GM18511 (cell line): ENCODE measurements at regions not wholly inside any gene's neighbourhood (a gene's known extent, or its start where the extent isn't known, plus 50 kb on each side); places are given as distances from the start of the nearest gene placed in this dataset.

Experiments used
- ATAC-seq: cut with Tn5 transposase; IDR thresholded peaks from one replicate; pipeline ENCODE4 v1.9.1; 2021; ENCODE audit warnings: mild to moderate bottlenecking, moderate library complexity; ENCODE audit not compliant: unreplicated experiment

DNA sequence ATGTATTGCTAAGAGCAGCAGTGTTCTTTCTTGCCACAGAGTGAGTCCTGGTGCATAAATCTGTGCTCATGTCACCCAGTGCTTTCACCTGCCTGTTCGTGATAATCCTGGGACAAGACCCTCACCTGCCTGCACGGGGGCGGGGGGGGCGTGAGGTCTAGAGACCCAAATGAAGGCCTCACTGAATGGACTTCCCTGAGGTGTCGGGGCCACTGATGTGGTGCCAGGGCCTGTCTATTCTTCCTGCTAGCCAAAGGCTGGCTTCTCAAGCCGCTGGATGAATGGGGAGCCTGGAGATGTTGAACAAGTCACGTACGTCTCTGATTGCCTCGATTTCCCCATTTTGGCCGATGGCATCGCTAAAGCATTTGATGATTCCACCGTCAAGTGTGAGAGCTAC lies 118.8 kb upstream of the IRF2BP2 start:
- ATAC-seq: no peak

DNA sequence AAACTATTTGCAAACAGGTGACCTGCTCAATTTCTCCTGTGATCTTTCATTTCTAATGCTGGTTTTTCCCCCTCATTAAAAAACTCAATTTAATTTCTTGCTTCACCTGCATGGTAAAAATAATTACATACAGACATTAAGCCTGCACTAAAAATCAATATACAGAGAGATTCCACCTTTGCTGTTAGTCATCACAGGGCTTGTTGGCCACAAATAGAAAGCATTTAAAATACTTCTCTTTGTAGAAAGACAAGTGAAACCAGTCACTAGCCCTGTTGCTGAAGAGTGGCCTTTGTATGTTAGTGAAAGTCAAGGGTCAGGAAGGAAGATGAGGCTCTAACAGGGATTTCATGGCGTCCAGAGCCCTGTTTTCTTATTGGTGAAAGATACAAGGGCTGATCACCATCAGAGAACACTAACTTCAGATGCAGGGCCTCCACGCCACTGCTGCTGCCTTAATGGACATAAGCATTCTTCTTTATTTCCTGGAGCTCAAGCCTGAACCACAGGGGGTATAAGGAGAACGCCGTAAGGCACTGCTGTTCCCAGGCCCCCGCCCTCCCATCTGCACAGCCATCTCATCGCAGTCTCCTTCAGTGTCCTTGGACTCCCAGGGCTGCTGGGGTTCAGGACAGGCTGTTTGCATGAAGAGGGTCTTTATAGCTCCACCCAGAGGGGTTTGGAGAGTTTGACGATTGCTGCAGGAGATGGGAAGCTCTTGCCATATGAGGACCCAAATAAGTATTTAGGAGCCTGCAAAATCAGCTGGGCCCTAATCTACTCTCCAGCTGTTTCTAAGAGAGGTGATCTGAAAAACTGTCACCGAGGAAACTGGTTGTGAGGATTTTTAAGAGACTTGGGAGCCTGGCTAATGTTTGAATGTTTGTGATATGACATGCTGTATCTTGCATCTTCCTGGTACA lies 117.3 kb upstream of the IRF2BP2 start:
- ATAC-seq: peak; percentile 42

DNA sequence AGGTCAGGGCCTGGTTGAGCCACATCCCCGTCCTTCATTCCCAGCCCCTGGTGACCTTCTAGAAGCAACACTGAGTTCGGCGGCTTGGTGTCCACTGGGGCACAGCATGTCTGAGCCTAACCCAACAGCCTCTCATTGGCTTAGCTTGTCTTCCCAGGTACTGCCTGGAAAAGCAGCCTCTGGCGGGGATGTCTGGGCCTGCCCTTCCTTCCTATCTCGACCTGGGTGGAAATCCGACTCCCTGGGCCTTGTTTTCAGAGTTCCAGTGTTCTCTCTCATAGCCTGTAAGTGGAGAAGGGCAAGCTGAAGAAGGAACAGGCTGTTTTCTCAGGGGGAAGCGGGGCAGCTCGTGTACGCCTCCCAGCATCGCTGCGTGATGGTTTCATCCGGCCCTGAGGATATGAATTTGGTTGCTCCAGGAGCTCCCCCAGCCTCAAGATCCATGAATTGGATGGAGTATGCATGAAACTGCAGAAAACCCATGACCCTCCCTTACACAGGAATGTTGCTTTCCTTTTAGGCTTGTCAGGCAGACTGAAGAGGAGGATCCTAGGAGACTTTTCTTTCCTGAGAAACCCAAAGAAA lies 116.5 kb upstream of the IRF2BP2 start:
- no peak for ATAC-seq

DNA sequence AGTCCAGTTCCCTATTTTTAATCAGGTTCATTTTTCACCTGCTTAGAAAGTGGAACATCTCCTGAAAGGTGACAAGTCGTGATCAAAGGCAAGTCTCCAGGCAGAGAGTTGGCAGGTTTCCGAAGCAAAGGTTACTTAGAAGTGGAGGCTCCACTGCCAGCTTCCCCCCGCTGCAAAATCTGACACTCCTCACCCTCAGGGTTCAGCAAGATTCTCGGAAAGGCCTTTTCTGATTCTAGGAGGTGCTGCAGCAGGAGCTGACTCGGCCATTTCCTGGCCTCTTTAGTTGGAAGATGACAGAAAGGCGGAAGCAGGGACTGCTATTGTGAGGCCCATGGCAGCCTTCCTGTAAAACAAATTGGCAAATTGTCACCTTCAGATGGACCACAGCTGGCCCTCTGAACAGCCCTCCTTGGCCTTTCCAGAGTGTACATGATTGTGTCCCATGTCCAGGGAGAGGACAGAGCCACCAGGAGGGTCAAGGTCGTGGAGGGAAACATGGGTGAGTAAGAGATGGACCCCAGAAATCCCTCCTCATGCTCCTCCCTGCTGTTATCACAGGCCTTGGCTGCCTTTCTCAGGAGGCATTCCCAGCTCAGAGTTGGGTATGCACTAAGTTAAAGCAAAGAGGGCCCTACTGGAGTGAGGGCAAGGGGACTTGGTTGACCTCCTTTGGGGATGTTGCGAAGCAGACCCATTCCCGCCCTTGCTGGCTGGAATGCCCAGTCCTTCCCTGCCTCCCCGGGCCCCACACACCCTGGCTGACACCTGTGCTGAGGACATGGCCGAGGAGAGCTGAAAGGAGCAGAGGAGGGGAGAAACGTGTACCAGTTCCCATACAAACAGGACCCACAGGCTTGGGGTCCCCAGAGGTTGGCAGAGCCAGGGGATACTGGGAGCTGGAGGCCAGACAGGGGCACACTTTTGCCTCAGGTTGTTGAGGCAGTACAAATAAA lies 115.5 kb upstream of the IRF2BP2 start:
- no peak for ATAC-seq

DNA sequence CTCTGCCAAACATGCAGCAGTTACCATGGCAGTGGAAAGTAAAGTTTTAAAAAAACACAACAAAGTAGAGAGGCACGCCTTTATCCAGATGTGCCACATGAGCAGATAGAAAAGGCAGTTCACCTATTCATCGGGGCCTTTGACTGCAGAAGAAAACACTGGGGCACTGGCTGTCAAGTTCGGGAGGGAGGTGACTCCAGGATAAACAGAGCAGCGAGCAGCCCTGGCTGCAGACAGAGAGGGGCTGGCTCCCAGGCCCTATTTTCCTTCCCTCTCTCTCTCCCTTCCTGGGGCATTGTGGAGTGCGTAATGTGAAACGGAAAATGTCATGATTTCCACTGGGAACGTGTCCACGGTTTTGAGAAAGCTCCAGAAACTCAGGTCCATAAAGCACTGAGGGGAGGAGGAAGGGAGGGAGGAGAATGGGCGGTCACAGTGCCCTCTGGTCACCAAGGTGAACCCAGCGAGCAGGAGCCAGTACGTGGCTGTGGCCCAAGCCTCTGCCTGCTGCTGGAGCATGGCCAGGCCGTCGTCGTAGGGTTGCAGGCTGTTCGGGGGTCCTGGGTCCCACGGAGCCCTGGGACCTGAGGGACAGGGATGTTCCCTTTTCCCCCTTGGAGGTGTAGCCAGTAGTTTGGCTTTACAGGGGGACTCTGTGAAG lies 114.7 kb upstream of the IRF2BP2 start:
- ATAC-seq: peak; percentile 34

DNA sequence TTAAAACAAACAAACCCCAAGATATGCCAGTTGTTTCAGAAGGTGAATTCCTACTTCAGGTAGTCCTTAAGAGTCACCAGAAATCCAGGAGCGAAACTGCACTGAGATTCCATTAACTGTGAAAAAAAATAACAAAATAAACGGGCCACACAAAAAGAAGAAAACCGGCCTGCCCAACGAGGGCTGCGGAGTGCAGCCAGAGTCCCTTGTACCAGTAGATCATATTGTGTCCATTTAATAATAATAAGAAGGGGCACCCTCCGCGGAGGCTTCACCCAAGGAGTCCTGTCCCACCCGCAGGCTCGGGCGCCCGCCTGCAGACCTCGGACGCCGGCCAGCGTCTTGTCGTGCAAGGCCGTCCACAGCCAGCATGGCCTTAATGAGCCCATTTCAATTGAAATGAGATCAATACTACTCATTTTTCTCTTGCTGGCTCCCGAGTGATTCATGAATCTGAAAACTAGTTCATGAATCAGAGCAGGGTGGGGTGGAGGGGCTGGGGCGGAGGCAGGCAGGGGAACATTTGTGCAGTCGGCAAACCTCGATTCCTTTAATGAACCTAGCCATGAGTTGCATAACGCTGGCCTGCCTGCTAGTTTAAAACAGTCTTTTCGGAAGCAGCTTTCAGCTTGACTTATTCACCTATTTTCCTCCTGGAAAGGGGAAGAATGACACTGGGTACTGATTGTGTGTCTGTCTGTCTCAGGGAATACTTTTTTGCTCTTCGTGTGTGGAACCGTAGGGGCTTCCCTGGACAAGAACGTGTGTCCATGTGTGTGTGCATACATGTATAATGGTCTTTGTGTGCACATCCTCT lies 113.1 kb upstream of the IRF2BP2 start:
- ATAC-seq: no peak

DNA sequence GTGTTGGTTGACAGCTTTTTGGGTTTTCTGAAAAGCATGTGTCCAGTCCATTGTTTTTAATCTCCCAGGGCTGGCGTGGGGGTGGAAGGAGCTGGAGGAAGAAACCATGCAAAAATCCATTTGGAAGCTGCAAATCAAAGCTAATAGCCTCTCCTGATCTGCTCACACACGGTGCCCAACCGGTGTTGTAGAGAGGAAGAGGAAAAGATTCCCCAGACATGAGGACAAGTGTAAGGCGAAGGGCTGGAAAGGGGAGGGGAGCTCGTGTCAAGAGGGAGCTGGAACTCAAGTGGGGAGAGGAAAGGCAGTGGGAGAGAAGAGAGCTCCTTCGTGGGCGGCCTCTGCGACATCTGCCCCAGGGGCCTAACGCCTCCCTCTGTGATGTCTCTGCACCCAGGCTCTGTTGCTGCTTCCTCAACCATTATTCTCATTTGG lies 112.3 kb upstream of the IRF2BP2 start:
- ATAC-seq: no peak

DNA sequence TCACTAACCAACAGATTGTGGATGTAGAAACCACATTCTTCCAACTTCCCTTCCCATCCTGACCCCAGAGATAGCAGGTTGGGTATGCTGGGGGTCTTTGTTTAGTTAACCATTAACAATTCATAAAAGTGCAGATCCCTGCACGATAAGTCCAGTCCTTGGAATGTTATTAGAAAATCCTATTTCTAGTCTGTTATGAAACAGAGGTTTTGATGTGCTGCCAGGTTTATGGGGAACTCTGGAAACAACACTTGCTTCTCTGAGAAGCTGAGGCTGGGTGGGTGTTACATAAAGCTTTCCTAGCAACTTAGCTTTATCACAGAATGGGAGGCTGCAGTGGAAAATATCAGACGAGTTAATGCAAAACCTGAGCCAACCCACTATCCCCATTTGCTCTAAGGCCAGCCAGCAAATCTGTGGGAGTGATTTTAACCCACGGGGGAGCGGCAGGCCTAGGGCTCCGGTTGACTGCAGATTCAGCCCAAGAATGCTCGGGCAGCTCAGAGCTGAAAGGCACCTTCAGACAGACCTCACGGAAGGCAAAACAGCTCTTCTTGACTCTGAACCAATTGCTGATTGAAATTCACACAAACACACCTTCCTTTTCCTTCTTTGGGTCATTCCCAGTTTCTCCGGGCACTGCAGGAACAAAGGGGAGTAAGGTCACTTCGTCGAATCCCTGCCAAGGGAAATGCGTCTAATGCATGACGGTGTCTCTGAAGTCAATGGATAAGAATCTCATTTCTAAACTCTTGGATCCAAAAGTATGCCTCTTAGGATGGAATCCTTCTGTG lies 111.7 kb upstream of the IRF2BP2 start:
- no peak for ATAC-seq

DNA sequence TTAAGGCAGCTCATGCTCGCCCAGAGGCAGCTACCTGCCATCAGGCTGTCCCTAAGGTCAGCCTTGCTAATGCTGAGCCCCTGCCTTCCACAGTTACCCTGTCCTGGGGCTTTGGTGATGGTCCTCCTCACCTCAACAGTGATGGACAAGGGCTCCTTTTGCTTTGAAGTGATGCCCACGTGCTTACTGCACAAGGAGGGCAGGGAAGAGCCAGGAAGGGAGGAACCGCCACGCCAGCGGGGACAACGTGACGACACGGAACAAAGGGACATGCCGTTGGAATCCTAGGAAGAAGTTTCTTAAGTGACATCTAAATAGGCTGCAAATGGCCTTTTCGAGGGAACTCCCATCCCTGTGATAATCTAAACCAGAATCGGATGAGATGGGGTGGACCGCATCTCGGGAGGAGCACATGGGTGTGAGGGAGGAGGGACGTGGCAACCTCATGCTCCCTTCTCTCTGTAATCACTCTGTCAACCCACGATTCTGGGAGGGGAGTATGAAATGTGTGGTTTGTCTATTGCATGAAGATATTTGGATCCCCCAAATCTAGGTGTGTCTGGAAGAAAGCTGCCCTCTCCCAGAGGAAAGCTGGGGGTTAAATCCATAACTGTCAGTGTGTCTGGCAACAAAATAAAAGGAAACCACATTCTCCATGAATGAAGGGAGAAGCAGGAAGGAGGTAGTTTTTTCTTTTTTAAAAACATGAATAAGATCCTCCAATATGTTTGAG lies 110.9 kb upstream of the IRF2BP2 start:
- no peak for ATAC-seq

DNA sequence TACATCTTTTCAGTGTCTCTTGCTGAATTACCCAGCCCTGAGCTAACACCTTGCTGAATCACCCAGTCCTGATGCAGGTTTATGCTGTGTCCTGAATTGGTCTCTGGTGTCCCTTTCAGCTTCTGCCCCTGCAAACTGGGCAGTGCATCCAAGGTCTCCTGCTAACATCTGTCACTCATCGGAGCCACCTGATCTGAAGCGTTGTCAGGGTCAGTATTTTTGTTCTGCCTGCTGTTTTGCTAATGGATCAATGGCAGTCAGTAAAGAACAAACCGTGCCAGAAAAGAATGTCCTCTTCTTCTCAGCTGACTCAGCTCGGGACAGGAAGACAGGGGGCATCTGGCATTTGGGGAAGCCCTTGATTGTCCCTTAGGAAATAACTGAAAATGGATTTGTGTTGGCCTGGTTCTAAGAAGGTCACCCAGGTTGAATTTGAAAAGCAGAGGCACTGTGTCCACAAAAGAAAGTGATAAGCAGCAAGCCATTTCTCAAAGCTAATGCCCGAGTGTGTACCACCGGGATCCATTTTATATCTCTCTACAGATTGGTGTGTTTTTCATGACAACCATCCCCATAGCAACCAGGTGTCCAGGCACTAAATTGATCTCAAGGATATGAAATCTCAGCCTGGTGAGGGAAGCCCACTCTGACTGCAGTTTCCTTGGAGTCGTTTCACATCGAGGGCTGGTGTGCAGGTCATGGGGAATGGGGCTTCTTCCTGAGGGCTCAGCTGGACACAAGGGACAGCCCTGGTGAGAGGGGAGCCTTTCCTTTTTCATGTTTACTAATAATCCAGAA lies 109.7 kb upstream of the IRF2BP2 start:
- ATAC-seq: no peak

DNA sequence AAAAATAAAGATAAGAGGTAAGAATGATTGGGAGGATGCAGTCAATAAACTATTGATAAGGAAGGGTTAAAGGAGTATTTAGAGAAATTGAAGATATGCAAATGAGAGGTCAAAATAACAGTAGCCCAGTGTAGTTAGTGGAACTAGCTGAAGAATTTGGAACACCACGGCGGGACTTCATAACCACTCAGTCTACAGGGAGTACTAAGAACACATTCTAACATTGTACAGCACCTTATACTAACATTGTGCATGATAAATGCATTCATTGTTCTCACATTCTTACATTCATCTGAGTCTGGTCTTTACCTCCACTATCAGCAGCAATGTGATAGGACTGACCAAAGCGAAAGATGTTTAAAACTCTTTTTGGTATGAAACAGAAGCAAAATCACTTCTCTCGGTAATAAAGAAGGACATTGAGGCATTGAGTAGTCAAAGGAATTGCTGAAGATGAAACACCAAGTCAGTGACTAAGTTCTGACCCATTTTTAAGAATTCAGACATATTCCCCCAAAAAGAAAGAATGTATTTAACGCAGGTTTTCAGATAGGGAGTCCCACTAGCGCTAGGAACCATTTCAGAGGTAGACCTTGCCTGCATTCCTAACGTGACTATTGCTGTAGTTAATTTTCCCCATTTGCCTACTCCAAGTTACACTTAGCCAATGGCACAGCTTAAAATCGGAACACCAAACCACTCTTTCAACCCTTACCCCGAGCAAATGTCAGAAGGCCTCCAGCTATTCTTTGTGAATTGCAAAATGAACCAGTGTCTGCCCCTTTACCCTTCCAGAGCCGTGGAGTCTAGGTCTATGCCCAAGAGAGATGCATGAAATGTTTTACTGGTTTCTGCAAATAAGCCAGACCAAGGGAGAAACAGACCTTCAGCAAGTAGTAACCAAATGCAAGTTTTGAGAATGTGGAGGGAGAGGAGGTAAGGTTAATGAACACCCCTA lies 108.8 kb upstream of the IRF2BP2 start:
- ATAC-seq: no peak

DNA sequence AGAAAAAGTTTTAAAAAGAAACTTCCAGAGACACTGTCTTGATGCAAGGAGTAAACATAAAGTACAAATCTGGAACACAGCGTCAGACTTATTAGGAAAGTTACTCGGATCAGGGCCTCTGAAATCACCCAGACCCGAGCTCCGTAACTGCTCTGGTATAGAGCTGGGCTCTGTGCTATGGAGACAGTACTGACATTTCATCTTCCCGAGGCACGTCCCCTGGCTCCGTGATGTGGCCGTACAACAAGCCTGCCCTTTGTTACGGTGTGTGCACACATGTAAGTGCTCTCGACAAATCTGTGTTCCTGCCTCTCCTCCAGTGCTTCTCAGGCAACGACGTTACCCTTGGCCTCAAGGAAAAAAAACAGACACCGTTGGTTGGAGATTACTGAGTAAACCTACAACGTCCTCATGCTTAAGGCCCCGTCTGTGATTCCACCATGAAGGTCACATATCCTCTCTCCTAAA lies 107.0 kb upstream of the IRF2BP2 start:
- no peak for ATAC-seq

DNA sequence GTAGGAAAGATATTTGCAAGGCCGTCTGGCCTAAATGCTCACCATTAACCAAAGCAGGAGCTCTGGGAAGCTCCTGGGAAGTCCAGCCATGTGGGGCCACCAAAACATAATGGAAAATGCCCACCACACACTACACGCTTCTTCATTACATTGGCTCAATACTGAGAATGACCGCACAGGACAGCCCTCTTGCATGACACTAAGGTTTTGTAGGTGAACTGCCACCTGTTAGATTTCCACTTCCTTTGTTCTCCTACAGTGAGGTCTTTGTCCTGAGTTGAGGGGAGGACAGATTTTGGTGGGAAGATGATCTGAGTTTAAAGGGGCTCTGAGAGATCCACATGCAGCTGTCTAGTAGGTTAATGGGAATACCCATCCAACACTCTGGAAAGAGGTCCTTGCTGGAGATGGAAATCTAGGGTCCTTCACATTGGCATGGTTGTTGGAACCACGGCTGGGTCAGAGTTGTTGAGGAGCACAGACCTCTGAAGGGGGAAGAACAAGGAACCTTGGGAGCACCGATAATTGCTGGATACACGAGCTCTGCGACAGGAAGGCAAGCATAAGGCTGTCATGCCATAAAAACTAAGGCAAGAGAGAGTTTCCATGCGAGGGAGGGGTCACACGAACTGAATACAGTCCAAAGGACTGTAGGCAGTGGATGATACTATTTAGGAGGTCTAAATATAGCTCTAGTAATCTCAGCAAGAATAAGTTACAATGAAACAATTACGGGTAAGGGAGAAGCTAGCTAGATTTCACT lies 105.5 kb upstream of the IRF2BP2 start:
- no peak for ATAC-seq

DNA sequence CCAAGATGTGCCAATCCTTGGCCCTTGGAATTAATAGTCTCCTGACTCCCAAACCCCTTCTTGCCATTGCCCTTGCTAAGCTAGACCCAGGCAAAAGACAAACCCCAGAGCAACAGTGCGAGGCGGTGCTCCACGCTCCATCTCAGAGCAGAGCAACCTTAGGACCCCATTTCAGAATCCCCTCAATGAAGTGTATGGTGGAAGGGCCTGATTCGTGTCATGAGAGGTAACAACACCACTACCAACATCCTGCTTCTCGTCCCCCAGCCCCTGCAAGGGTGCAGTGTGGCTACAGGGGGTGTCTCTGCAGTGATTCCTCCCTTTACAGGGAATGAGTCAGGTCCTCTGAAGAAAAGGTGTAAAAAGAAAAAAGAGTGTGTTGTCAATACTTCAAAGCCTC lies 103.9 kb upstream of the IRF2BP2 start:
- ATAC-seq: no peak

DNA sequence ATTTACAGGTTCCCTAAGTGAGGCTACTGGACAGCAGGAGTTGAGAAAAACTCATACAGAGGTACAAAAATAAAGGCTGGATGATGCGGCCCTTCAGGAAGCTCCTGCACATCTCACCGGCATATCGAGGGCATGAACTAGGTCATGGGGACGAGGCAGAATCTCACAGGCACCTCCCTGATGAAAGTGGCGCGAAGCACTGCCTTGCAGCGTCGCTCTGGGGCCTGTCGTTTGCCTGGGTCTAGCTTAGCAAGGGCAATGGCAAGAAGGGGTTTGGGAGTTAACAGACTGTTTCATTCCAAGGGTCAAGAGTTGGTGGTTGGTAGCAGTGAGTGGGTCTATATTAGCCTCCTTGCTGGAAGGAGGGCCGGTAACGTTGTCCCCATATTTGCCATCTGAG lies 103.5 kb upstream of the IRF2BP2 start:
- no peak for ATAC-seq

DNA sequence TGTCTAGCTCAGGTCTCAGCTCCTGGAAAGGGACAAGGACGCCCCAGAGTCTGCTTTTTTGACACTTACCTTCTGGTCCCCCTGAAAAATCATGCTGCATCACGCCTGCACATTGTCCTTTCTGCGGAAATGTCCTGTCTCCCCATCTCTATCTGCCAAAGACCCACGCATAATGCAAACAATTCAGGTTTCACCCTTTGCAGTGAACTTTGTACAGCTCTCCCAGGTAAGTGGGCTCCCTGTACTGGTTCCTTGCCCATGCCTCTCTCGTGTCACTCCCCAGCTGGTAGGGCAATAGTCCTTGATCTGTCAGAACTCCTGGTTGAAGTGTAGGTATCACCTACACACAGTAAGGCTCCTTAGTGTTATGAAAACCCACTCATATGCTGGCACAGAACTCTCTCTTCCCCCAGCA lies 102.9 kb upstream of the IRF2BP2 start:
- ATAC-seq: no peak
